C4-2B (cell line): ENCODE measurements at regions not wholly inside any gene's neighbourhood (a gene's known extent, or its start where the extent isn't known, plus 50 kb on each side); places are given as distances from the start of the nearest gene placed in this dataset.

Experiments
- H3K27ac ChIP-seq: fragments of 450-650 bp; 2 replicates; pipeline ENCODE4 v1.5.1; 2017
- ZFX ChIP-seq: fragments of 450-650 bp; IDR thresholded peaks from 2 replicates; pipeline ENCODE4 v1.6.1; 2017
- TF ChIP-seq, protein P1 (sequence below): fragments of 450-650 bp; conservative IDR thresholded peaks from 2 replicates; pipeline ENCODE4 v1.5.1; 2017; ENCODE audit warnings: mild to moderate bottlenecking

DNA sequence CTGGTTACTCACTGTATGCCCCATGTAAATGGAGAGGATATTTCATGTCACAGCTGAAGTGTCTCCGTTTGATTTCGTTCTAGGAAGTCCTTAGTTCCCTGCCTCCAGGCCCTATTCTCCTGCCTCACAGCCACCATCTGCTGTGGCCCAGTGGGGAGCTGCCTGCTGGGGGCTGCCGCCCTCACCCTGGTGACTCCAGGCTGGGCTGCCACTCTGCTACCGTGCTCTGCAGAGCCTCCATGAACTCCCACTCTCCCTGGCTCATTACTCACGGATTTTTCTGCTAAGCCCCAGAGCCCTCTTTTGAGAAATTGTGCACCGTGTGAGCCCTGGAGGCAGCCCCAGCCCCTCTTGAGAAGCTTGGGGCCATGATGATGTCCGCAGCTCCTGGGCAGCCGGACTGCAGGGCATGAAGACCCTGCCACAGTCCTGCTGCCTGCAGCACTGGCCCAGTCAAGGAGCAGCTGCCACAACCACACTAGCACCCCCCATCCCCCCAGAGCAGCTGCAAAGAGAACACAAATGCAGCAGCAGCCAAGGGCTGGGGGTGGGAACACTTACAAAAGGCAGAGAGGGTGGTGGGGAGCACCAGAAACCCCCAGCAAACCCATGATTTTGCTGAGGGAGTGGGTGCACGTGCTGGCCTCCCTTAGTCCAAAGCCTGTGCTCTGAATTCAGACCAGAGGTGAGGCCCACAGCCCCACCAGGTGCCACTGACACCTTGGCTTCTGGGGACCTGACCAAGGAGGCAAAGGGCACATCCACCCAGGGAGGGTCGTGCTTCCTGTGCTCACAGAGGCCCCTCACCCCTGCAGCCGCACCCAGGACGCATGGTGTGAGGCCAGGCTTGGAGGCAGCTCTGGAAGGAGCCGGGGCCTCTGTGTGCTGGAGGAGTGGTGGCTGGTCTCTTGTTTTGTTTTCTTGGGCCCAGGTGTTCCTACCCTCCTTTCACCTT is 270.2 kb upstream of the RAB6C start:
- no peak for TF ChIP-seq ZFX
- TF ChIP-seq, protein P1, sequence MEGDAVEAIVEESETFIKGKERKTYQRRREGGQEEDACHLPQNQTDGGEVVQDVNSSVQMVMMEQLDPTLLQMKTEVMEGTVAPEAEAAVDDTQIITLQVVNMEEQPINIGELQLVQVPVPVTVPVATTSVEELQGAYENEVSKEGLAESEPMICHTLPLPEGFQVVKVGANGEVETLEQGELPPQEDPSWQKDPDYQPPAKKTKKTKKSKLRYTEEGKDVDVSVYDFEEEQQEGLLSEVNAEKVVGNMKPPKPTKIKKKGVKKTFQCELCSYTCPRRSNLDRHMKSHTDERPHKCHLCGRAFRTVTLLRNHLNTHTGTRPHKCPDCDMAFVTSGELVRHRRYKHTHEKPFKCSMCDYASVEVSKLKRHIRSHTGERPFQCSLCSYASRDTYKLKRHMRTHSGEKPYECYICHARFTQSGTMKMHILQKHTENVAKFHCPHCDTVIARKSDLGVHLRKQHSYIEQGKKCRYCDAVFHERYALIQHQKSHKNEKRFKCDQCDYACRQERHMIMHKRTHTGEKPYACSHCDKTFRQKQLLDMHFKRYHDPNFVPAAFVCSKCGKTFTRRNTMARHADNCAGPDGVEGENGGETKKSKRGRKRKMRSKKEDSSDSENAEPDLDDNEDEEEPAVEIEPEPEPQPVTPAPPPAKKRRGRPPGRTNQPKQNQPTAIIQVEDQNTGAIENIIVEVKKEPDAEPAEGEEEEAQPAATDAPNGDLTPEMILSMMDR: no peak
- no peak overlapping the region for H3K27ac ChIP-seq

DNA sequence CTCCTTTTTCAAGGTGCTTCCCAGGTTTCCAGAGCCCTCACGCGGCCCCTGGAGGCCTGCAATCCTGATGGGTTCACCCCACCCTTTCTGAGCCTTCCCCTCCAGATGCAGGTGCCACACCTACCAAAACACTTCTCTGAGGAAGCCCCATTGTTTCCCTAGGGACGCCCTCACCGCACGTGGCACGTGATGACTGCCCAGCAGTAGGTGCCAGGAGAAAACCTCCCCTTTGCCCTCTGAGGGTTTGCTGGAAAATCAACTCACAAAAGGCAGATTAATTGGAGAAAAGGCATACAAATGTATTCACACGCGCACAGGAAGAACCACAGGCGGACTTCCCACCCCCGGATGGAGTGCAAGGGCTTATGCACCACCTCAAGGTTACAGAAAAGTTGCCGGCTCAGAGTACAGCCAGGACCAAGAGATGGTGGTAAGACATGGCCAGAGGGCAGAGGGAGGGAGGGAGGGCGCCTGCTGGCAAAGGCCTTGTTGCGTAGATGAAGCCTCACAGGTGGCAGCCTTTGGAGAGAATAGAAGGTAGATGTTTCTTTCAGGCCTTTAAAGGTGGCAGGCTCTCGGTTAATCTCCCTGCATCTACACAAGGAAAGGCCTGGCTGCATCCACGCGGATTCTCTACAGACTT is 269.4 kb upstream of the RAB6C start:
- TF ChIP-seq, protein P1: no peak
- TF ChIP-seq ZFX: no peak
- H3K27ac ChIP-seq: no peak overlapping the region

DNA sequence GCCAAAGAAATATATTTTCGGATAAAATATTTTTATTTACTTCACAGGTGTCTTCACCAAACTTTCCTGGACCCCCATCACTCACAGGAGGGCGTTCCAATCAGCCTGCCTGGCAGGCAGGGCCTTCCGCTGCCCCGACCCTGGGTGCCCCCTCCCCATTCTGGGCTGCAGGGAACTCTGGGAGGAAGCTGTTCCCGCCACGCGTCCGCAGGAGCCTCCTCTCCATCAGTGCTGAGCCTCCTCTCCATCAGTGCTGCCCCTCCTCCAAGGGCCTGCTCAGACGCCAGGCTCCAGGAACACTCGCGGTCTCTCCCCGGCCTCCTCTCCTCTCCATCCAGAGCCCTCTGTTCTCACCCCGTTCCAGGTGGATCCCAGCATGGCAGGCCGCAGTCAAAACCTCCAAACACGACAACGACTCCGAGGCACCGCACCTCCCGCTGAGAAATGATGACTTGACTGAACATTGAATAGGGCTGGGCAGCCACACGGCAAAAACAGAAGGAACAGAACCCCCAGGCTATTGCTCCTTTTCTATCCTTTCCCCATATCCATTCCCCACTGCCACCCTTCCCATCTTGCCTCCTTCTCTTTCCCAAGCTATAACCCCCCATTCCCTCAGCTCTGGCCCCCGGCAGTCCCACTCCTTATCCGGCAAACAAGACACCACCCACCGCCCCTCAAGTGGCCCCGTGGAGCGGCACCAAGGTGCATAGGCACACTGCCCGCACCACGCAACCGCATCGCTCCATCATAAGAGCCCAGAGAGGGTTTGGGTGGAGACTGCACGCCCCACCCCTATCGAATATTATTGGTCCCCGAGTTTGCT is 268.6 kb upstream of the RAB6C start:
- TF ChIP-seq, protein P1: no peak
- no peak for TF ChIP-seq ZFX
- no peak overlapping the region for H3K27ac ChIP-seq

DNA sequence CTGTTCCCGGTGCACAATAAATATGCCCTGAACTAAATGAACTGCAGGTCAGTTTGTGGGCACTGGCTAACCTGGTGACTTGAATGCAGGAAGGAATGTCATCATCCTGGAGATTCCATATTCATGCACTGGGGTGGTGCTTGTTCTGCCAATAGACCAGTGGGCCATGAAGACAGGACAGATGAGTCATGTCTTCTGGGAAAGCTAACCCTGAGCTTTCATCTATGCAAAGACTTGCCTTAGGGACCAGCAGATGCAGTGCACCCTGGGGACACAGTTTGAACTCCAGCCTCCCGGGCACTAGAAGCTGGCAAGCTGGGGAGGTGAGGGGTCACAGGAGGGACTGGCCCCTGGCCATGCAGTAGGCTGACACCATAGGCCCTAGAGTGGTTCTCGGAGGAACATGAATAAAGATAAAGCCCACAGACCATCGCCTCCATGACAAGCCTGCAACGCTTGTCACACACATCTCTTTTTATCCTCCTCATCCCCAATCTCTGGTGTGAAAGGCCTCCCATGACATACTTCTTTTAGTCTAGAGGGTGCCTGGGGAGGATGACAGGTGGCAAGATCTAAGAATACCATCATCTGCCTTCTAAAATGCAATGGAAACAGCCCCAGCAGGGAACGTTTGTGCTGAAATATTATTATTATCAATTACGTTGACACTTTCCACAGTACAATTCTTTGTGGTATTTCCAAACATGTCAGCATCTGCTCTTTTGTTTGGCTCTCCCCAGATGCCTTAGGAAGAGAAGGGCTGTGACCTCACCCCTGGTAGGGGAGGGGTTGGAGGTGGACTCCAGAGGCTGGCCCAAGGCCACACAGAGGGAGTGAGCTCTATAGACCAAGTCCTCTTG is 267.4 kb upstream of the RAB6C start:
- no peak overlapping the region for H3K27ac ChIP-seq
- no peak for TF ChIP-seq ZFX

DNA sequence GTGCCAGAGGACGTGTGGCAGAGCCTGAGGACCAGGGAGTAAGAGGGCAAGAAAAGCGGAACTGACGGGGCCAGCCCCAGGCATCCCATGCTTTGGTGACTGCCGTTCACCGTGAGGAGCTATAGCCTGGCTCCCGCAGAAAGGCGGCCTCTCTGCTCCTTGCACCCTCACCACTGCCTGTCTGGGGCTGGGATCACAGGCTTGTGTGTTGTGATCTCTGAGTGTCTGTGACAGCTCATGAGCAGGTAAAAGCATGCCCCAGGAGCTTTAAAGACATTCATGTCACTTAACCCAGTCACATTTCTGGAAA is 266.8 kb upstream of the RAB6C start:
- H3K27ac ChIP-seq: no peak overlapping the region
- TF ChIP-seq, protein P1: no peak
- no peak for TF ChIP-seq ZFX

DNA sequence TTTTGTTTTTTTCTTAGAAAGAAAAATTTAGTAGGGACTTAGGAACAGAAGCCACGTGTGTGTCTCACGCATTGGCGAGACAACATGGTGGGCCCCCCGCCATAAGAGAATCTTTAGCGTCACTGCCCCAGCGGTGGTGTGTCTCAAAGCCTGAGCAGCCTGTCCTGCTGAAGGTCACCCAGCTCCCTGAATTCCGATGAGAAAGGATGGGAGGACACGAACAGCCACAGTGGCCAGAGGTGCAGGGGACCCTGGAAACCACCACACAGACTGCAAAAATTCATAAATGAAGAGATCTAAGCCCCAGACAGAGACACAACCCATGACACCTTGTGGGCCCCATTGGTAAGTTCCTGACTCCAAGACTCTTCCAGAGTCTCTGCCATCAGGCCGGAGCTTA is 266.1 kb upstream of the RAB6C start:
- TF ChIP-seq, protein P1: no peak
- no peak for TF ChIP-seq ZFX
- no peak overlapping the region for H3K27ac ChIP-seq
